Psoas muscle (tissue), 7 donors: ENCODE measurements at regions not wholly inside any gene's neighbourhood (a gene's known extent, or its start where the extent isn't known, plus 50 kb on each side); places are given as distances from the start of the nearest gene placed in this dataset.

Experiments
- ATAC-seq, 4 donors: fragments of 200-7000 bp; cut with Tn5 transposase; one replicate each; pipeline ENCODE4 v1.9.1; 2020; ENCODE audit warnings: moderate library complexity in 3 of 4, mild to moderate bottlenecking in 2 of 4
- DNase-seq, 2 donors: peaks; one replicate each; pipeline ENCODE4 v3.0.0-alpha.2; 2020
- H3K27ac ChIP-seq: fragments of 200-600 bp; one replicate; pipeline ENCODE4 v1.8.0; 2022
- H3K27me3 ChIP-seq, 3 donors: fragments of 200-600 bp in 1 of 3; one replicate each; pipeline versions ENCODE4 v1.6.1 to v1.8.0; 2013 to 2022; ENCODE audit warnings: low read length in 2 of 3, mild to moderate bottlenecking in 2 of 3, moderate library complexity in 1 of 3; ENCODE audit not compliant: insufficient read depth in 3 of 3
- H3K36me3 ChIP-seq, 2 donors: fragments of 200-600 bp in 1 of 2; one replicate each; pipeline versions ENCODE4 v1.6.1 to v1.8.0; 2013 to 2022; ENCODE audit warnings: low read depth in 1 of 2, mild to moderate bottlenecking in 1 of 2, moderate library complexity in 1 of 2; ENCODE audit not compliant: insufficient read depth in 1 of 2
- H3K4me1 ChIP-seq: fragments of 200-600 bp; one replicate; pipeline ENCODE4 v1.8.0; 2022
- H3K4me3 ChIP-seq: fragments of 200-600 bp; one replicate; pipeline ENCODE4 v1.8.0; 2022; ENCODE audit warnings: mild to moderate bottlenecking
- H3K9me3 ChIP-seq: fragments of 200-600 bp; one replicate; pipeline ENCODE4 v1.8.0; 2022
- WGBS, 3 donors: extraction: QIAGEN DNeasy Blood & Tissue Kit; methylation state at CpG; one replicate each; pipeline versions ENCODE4 v1.1.6 to v1.1.7; 2013; 5-methylcytosine and 5-hydroxymethylcytosine counted together
- intact Hi-C, 2 donors: fragments of 100-400 bp; cut with DNase I; formaldehyde crosslinking; loops; one replicate each; pipeline versions ENCODE4 v1.11.0 to v1.14.2; 2022
- TF ChIP-seq, protein P1 (sequence below): fragments of 200-600 bp; IDR thresholded peaks from one replicate; pipeline ENCODE4 v1.8.0; 2022; ENCODE audit warnings: antibody characterized with exemption
- donor health status: healthy with polysubstance abuse.
- donor health status: DM: no; HTN: no; CAD: no; lungs with moderate emphysema.
- donor health status: Bipolar disorder and iron deficiency.
- donor health status: healthy.
- donor health status: DM: yes; HTN: yes; CAD: no.
- donor health status: DM: no; HTN: no; CAD: no.
- donor health status: DM: yes; HTN: yes; CAD: no.

DNA sequence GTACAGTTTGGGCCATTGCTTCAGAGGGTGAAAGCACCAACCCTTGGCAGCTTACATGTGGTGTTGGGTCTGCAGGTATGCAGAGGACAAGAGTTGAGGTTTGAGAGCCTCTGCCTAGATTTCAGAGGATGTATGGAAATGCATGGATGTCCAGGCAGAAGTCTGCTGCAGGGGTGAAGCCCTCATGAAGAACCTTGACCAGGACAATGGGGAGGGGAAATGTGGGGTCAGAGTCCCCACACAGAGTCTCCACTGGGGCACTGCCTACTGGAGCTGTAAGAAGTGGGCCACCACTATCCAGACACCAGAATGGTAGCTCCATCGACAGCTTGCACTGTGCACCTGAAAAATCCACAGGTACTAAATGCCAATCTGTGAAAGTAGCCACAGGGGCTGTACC lies 113.6 kb upstream of the SPATA31C2 start:
- TF ChIP-seq, protein P1, sequence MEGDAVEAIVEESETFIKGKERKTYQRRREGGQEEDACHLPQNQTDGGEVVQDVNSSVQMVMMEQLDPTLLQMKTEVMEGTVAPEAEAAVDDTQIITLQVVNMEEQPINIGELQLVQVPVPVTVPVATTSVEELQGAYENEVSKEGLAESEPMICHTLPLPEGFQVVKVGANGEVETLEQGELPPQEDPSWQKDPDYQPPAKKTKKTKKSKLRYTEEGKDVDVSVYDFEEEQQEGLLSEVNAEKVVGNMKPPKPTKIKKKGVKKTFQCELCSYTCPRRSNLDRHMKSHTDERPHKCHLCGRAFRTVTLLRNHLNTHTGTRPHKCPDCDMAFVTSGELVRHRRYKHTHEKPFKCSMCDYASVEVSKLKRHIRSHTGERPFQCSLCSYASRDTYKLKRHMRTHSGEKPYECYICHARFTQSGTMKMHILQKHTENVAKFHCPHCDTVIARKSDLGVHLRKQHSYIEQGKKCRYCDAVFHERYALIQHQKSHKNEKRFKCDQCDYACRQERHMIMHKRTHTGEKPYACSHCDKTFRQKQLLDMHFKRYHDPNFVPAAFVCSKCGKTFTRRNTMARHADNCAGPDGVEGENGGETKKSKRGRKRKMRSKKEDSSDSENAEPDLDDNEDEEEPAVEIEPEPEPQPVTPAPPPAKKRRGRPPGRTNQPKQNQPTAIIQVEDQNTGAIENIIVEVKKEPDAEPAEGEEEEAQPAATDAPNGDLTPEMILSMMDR = no peak
- DNase-seq (no peak), ATAC-seq (no peak)
- H3K27me3 ChIP-seq = no peaks in the 10 kb centered on the region
- no peaks in the 10 kb centered on the region for H3K36me3 ChIP-seq
- intact Hi-C loops = no loop called here
- WGBS, 3 donors = 90 to 100% (median 95%) methylated on average over 1 of the region's 1 CpG
- H3K4me3 ChIP-seq = no peak overlapping the region
- no peaks in the 10 kb centered on the region for H3K4me1 ChIP-seq
- no peak overlapping the region for H3K27ac ChIP-seq
- H3K9me3 ChIP-seq = peaks cover 5% of the 10 kb centered on the region

DNA sequence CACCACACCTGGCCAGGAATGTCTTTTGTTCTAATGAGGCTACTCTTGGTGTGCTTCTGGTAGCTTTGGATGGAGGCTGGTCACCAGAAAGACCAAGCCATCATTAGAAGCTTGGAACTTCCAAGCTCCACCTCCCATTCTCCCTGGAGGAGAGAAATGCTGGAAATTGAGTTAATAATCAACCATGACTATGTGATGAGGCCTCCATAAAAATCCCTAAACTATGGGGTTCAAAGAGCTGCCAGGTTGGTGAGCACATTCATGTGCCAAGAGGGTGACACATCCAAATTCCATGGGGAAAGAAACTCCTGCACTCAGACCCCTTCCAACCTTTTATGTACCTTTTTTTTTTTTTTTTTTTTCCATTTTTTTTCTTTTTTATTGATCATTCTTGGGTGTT lies 105.5 kb upstream of the SPATA31C2 start:
- intact Hi-C loops = no loop called here
- ATAC-seq (no peak), DNase-seq (no peak)
- H3K4me1 ChIP-seq = no peaks in the 10 kb centered on the region
- H3K9me3 ChIP-seq = no peaks in the 10 kb centered on the region
- H3K36me3 ChIP-seq = no peaks in the 10 kb centered on the region
- H3K27me3 ChIP-seq = no peaks in the 10 kb centered on the region
- H3K4me3 ChIP-seq = no peak overlapping the region
- H3K27ac ChIP-seq = no peak overlapping the region
- TF ChIP-seq, protein P1 = no peak

DNA sequence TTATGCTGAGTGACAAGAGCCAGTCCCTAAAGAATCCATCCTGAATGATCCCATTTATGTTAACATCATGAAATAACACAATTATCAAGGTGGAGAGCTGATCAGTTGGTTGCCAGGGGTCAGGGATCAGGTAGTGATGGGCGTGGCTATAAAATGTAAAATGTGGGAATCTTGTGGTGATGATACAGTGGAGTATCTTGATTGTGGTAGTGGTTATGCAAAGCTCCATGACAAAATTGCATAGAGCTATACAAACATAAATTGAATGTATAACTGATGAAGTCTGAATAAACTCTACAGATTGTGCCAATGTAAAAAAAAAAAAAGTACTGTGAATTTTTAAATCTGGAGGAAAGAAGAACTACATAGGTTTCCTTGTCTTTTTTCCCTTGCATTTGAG lies 104.6 kb upstream of the SPATA31C2 start:
- H3K27ac ChIP-seq = no peak overlapping the region
- ATAC-seq = no peak
- WGBS, 3 donors = 94 to 95% (median 94%) methylated on average over 1 of the region's 1 CpG

DNA sequence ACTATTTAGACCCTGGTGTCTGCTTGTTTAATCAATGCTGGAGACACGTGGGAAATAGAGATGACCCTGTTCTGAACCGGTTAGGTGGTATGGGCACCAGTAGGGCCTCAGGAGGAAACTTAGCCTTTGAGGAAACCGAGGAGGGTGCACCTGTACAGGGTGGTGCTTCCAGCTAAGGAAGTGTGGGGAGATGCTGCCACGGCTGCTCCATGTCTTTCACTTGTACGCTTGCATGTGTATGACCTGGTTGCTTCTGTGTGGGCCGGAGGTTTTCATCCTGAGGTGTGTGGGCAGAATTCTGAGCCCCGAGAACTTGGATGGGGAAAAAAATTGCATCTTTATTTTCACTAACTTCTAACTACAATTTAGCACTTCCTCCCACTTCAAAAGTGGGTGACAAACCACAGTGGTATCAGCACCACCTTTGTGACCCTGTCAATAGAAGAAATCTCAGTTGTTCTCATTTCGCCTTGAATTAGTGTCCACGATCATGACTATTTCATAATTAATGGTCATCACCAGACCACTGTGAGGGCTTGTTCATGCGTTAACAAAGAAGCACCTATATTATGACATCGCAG lies 99.8 kb upstream of the SPATA31C2 start:
- ATAC-seq = no peak
- no peak for DNase-seq
- intact Hi-C loops = no loop called here
- H3K36me3 ChIP-seq = no peaks in the 10 kb centered on the region
- 61 to 71% (median 65%) methylated on average over 11 of the region's 11 CpGs for WGBS, 3 donors
- TF ChIP-seq, protein P1 = no peak
- H3K9me3 ChIP-seq = no peaks in the 10 kb centered on the region
- H3K27me3 ChIP-seq = no peaks in the 10 kb centered on the region
- no peaks in the 10 kb centered on the region for H3K4me1 ChIP-seq
- no peak overlapping the region for H3K4me3 ChIP-seq
- H3K27ac ChIP-seq = no peak overlapping the region

More for the DNA sequence above, 104.6 kb upstream of the SPATA31C2 start:
- H3K9me3 ChIP-seq = no peaks in the 10 kb centered on the region
- H3K4me3 ChIP-seq = no peak overlapping the region
- no peaks in the 10 kb centered on the region for H3K36me3 ChIP-seq
- TF ChIP-seq, protein P1 = no peak
- DNase-seq = no peak
- H3K27me3 ChIP-seq = no peaks in the 10 kb centered on the region
- intact Hi-C loops = no loop called here
- no peaks in the 10 kb centered on the region for H3K4me1 ChIP-seq

DNA sequence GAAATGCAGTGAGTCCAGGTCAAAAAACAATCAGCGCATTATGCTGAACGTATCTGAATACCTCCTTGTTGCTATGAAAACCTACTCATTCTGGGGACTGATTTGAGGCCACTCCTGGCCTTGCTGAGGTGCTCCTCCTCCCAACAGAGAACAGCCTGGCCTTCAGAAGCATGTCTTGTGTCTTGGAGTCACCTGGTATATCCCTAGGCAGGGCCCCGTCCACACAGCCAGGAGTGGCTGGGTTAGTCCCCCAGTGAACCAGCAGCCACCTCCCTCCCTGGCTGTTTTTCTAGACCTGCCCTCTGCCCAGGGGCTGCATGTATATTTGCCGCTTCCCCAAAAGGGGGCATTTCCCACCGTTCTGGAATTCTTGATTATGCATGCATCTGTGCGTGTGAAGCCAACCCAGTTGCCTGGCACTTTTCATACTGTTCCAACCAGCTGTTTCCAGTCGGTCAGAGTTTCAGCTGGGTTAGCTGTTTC lies 99.2 kb upstream of the SPATA31C2 start:
- Histone ChIP-seq H3K36me3 (no peaks in the 10 kb centered on the region), H3K9me3 (no peaks in the 10 kb centered on the region), H3K4me3 (no peak overlapping the region), H3K4me1 (no peaks in the 10 kb centered on the region), H3K27ac (no peak overlapping the region), H3K27me3 (no peaks in the 10 kb centered on the region)
- ATAC-seq (no peak), DNase-seq (no peak)
- WGBS, 3 donors = 31 to 41% (median 34%) methylated on average over 7 of the region's 7 CpGs
- TF ChIP-seq, protein P1 = no peak
- intact Hi-C loops = no loop called here
